GM23338 (cell line): ENCODE measurements at regions not wholly inside any gene's neighbourhood (a gene's known extent, or its start where the extent isn't known, plus 50 kb on each side); places are given as distances from the start of the nearest gene placed in this dataset.
A peak's percentile ranks its signal among the peaks of the same experiment; 100 is the strongest.
"Not testable (repeated sequence)": the region's sequence is repeated elsewhere in the genome, so short reads cannot be mapped to it uniquely, and the experiment has no call there.

Experiments used
- ATAC-seq: fragments of 200-7000 bp; cut with Tn5 transposase; 3 replicates; pipeline ENCODE4 v1.9.1; 2020
- DNase-seq: peaks from one replicate; pipeline ENCODE4 v3.0.0-alpha.2; 2015; ENCODE audit warnings: low spot score
- H2AFZ ChIP-seq: fragments of 200-600 bp; sonication (generic); 2 replicates; pipeline ENCODE4 v1.8.0; 2016; ENCODE audit warnings: antibody characterized with exemption, mild to moderate bottlenecking, moderate library complexity
- H3F3A ChIP-seq: fragments of 200-600 bp; sonication (generic); replicated peaks from 2 replicates; pipeline ENCODE4 v1.8.0; 2017; ENCODE audit warnings: antibody characterized with exemption, mixed run types, low read depth
- H3K27ac ChIP-seq: fragments of 200-600 bp; sonication (generic); 2 replicates; pipeline ENCODE4 v1.6.1; 2016; ENCODE audit warnings: low read depth
- H3K27me3 ChIP-seq: fragments of 200-600 bp; sonication (generic); 2 replicates; pipeline ENCODE4 v1.8.0; 2016; ENCODE audit warnings: mild to moderate bottlenecking, mixed run types, moderate library complexity; ENCODE audit not compliant: insufficient read depth
- H3K36me3 ChIP-seq: fragments of 200-600 bp; sonication (generic); 2 replicates; pipeline ENCODE4 v1.8.0; 2016; ENCODE audit warnings: mild to moderate bottlenecking; ENCODE audit not compliant: insufficient read depth
- H3K4me1 ChIP-seq: fragments of 200-600 bp; sonication (generic); 2 replicates; pipeline ENCODE4 v1.8.0; 2016; ENCODE audit warnings: mild to moderate bottlenecking, moderate library complexity; ENCODE audit not compliant: insufficient read depth
- H3K4me2 ChIP-seq: fragments of 200-600 bp; sonication (generic); 2 replicates; pipeline ENCODE4 v1.7.1; 2017; ENCODE audit warnings: mixed run types
- H3K4me3 ChIP-seq: fragments of 200-600 bp; sonication (generic); 2 replicates; pipeline ENCODE4 v1.6.1; 2016; ENCODE audit warnings: mixed run types
- H3K79me2 ChIP-seq: fragments of 200-600 bp; sonication (generic); replicated peaks from 2 replicates; pipeline ENCODE4 v1.8.0; 2017; ENCODE audit warnings: mild to moderate bottlenecking; ENCODE audit not compliant: insufficient read depth
- H3K9me2 ChIP-seq: fragments of 200-600 bp; sonication (generic); 2 replicates; pipeline ENCODE4 v1.8.0; 2017; ENCODE audit not compliant: insufficient read depth
- H4K20me1 ChIP-seq: fragments of 200-600 bp; sonication (generic); replicated peaks from 2 replicates; pipeline ENCODE4 v1.8.0; 2017; ENCODE audit warnings: mild to moderate bottlenecking; ENCODE audit not compliant: insufficient read depth
- H3K27ac Mint-ChIP-seq: 2 replicates; pipeline ENCODE4 v1.8.0; 2020; ENCODE audit warnings: inconsistent platforms, mild to moderate bottlenecking, moderate library complexity, mixed read lengths
- H3K27me3 Mint-ChIP-seq: 3 replicates; pipeline ENCODE4 v1.8.0; 2022; ENCODE audit warnings: low read depth, mild to moderate bottlenecking, moderate library complexity, mixed read lengths, inconsistent platforms; ENCODE audit not compliant: insufficient read depth, poor library complexity
- H3K36me3 Mint-ChIP-seq: 3 replicates; pipeline ENCODE4 v1.8.0; 2021; ENCODE audit warnings: low read depth, mild to moderate bottlenecking, inconsistent platforms, moderate library complexity, mixed read lengths
- H3K4me1 Mint-ChIP-seq: 3 replicates; pipeline ENCODE4 v1.8.0; 2020; ENCODE audit warnings: mild to moderate bottlenecking, inconsistent platforms, mixed read lengths
- H3K4me3 Mint-ChIP-seq: 3 replicates; pipeline ENCODE4 v1.8.0; 2021; ENCODE audit warnings: moderate library complexity, mild to moderate bottlenecking, inconsistent platforms, mixed read lengths
- H3K9me3 Mint-ChIP-seq: 3 replicates; pipeline ENCODE4 v1.8.0; 2020; ENCODE audit warnings: moderate library complexity, mild to moderate bottlenecking, inconsistent platforms, mixed read lengths
- CREB1 ChIP-seq: fragments of 250-450 bp; sonication (Bioruptor Pico); IDR thresholded peaks from 2 replicates; pipeline ENCODE4 v1.5.0; 2020; ENCODE audit warnings: low read depth, mild to moderate bottlenecking, moderate library complexity
- EZH2 ChIP-seq: fragments of 200-600 bp; sonication (generic); IDR thresholded peaks from one replicate; pipeline ENCODE4 v1.8.0; 2017; ENCODE audit warnings: antibody characterized with exemption, mild to moderate bottlenecking, low read depth; ENCODE audit not compliant: unreplicated experiment
- EZH2phosphoT487 ChIP-seq: fragments of 200-600 bp; sonication (generic); IDR thresholded peaks from one replicate; pipeline ENCODE4 v1.8.1; 2018; ENCODE audit warnings: antibody characterized with exemption; ENCODE audit not compliant: unreplicated experiment
- JUNB ChIP-seq: IDR thresholded peaks from one replicate; pipeline ENCODE4 v1.6.1; 2016; ENCODE audit warnings: antibody characterized with exemption; ENCODE audit not compliant: unreplicated experiment
- POLR2AphosphoS5 ChIP-seq: IDR thresholded peaks from 2 replicates; pipeline ENCODE4 v1.6.1; 2016; ENCODE audit warnings: antibody characterized with exemption, low read depth
- ZNF114 ChIP-seq: fragments of 250-450 bp; sonication (Bioruptor Pico); IDR thresholded peaks from 2 replicates; pipeline ENCODE4 v1.5.0; 2020; ENCODE audit warnings: mild to moderate bottlenecking, moderate library complexity
- TF ChIP-seq, protein P1 (sequence below): fragments of 250-450 bp; sonication (Bioruptor Pico); IDR thresholded peaks from 2 replicates; pipeline ENCODE4 v1.5.0; 2020; ENCODE audit warnings: mild to moderate bottlenecking, moderate library complexity

GRCh38 chr6:11940532-11941166, 71.5 kb upstream of the HIVEP1 start:
- H3K27me3 ChIP-seq, H3K27me3 Mint-ChIP-seq, H2AFZ ChIP-seq, DNase-seq, H3K36me3 Mint-ChIP-seq, H4K20me1 ChIP-seq, H3K4me3 ChIP-seq, H3K4me2 ChIP-seq, H3K27ac Mint-ChIP-seq, H3K4me3 Mint-ChIP-seq, ATAC-seq, H3K9me3 Mint-ChIP-seq, H3K9me2 ChIP-seq, H3K79me2 ChIP-seq, H3K27ac ChIP-seq, H3K36me3 ChIP-seq, H3F3A ChIP-seq, H3K4me1 ChIP-seq: not testable (repeated sequence)
- peaks cover 14% of the 10 kb centered on the region for H3K4me1 Mint-ChIP-seq

- TF ChIP-seq EZH2, result no peak
- TF ChIP-seq ZNF114 (CRISPR knock-in tag), result no peak
- no peak for TF ChIP-seq EZH2phosphoT487
- no peak for TF ChIP-seq JUNB
- TF ChIP-seq CREB1 (CRISPR knock-in tag), result peak; percentile 15; the same call in 1 of the 2 replicates
- TF ChIP-seq POLR2AphosphoS5, result no peak
- TF ChIP-seq, protein P1, sequence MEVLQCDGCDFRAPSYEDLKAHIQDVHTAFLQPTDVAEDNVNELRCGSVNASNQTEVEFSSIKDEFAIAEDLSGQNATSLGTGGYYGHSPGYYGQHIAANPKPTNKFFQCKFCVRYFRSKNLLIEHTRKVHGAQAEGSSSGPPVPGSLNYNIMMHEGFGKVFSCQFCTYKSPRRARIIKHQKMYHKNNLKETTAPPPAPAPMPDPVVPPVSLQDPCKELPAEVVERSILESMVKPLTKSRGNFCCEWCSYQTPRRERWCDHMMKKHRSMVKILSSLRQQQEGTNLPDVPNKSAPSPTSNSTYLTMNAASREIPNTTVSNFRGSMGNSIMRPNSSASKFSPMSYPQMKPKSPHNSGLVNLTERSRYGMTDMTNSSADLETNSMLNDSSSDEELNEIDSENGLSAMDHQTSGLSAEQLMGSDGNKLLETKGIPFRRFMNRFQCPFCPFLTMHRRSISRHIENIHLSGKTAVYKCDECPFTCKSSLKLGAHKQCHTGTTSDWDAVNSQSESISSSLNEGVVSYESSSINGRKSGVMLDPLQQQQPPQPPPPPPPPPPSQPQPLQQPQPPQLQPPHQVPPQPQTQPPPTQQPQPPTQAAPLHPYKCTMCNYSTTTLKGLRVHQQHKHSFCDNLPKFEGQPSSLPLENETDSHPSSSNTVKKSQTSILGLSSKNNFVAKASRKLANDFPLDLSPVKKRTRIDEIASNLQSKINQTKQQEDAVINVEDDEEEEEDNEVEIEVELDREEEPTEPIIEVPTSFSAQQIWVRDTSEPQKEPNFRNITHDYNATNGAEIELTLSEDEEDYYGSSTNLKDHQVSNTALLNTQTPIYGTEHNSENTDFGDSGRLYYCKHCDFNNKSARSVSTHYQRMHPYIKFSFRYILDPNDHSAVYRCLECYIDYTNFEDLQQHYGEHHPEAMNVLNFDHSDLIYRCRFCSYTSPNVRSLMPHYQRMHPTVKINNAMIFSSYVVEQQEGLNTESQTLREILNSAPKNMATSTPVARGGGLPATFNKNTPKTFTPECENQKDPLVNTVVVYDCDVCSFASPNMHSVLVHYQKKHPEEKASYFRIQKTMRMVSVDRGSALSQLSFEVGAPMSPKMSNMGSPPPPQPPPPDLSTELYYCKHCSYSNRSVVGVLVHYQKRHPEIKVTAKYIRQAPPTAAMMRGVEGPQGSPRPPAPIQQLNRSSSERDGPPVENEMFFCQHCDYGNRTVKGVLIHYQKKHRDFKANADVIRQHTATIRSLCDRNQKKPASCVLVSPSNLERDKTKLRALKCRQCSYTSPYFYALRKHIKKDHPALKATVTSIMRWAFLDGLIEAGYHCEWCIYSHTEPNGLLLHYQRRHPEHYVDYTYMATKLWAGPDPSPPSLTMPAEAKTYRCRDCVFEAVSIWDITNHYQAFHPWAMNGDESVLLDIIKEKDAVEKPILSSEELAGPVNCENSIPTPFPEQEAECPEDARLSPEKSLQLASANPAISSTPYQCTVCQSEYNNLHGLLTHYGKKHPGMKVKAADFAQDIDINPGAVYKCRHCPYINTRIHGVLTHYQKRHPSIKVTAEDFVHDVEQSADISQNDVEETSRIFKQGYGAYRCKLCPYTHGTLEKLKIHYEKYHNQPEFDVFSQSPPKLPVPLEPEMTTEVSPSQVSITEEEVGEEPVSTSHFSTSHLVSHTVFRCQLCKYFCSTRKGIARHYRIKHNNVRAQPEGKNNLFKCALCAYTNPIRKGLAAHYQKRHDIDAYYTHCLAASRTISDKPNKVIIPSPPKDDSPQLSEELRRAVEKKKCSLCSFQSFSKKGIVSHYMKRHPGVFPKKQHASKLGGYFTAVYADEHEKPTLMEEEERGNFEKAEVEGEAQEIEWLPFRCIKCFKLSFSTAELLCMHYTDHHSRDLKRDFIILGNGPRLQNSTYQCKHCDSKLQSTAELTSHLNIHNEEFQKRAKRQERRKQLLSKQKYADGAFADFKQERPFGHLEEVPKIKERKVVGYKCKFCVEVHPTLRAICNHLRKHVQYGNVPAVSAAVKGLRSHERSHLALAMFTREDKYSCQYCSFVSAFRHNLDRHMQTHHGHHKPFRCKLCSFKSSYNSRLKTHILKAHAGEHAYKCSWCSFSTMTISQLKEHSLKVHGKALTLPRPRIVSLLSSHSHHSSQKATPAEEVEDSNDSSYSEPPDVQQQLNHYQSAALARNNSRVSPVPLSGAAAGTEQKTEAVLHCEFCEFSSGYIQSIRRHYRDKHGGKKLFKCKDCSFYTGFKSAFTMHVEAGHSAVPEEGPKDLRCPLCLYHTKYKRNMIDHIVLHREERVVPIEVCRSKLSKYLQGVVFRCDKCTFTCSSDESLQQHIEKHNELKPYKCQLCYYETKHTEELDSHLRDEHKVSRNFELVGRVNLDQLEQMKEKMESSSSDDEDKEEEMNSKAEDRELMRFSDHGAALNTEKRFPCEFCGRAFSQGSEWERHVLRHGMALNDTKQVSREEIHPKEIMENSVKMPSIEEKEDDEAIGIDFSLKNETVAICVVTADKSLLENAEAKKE (CRISPR knock-in tag), result peak; percentile 99
- Histone ChIP-seq H2AFZ (peak overlapping the region; percentile 81), H3K4me1 (no peaks in the 10 kb centered on the region), H3K9me2 (no peaks in the 10 kb centered on the region), H3K27ac (no peak overlapping the region), H3K4me2 (peak overlapping the region; percentile 35; the same call in 1 of the 2 replicates), H3K27me3 (no peaks in the 10 kb centered on the region), H3K79me2 (no peaks in the 10 kb centered on the region), H3K36me3 (no peaks in the 10 kb centered on the region), H4K20me1 (no peaks in the 10 kb centered on the region), H3K4me3 (no peak overlapping the region), H3F3A (no peaks in the 10 kb centered on the region)
- Mint-ChIP-seq H3K4me1 (peaks cover 14% of the 10 kb centered on the region), H3K9me3 (peaks cover 3% of the 10 kb centered on the region; the same call in 2 of the 3 replicates), H3K4me3 (no peak overlapping the region; the same call in 2 of the 3 replicates), H3K27me3 (no peaks in the 10 kb centered on the region), H3K36me3 (0 out of 3 replicates have a peak, but pooled peaks cover 4% of the 10 kb centered on the region), H3K27ac (peak overlapping the region; percentile 84)
- DNase-seq, result peak; percentile 42
- ATAC-seq, result peak; percentile 98
Measured at GRCh38 chr6:11938285-11938890, 73.7 kb upstream of the HIVEP1 start.
